K562 (cell line): ENCODE measurements at regions not wholly inside any gene's neighbourhood (a gene's known extent, or its start where the extent isn't known, plus 50 kb on each side); places are given as distances from the start of the nearest gene placed in this dataset.

Source experiments
- ATAC-seq: fragments of 200-7000 bp; cut with Tn5 transposase; 3 replicates; pipeline ENCODE4 v1.9.1; 2020; ENCODE audit warnings: moderate library complexity
- BruUV-seq: library from RNA; stranded (reverse); fragments of 400-500 nt; replicated peaks from 2 replicates; lab custom pipeline; 2021; lab: Mats Ljungman, UMichigan
- CTCF ChIA-PET: fragments of 300-600 bp; formaldehyde crosslinking; extraction: SDS; loops from one replicate; lab custom pipeline; 2021; ENCODE audit warnings: low intra/inter-chr PET ratio; lab: Yijun Ruan, JAX
- POLR2A ChIA-PET: fragments of 300-600, 350-650 bp; sonication (Branson Sonifier 250); formaldehyde crosslinking; extraction: SDS; loops from one replicate; lab custom pipeline; 2021; ENCODE audit warnings: antibody characterized with exemption, inconsistent platforms; lab: Yijun Ruan, JAX
- DNase-seq, 4 experiments: peaks; one replicate each; pipeline versions ENCODE4 v3.0.0 to v3.0.0-alpha.2; 2011 to 2018; ENCODE audit warnings: low spot score in 3 of 4, mixed read lengths in 3 of 4; ENCODE audit errors: extremely low read depth in 1 of 4
- FAIRE-seq: peaks from 2 replicates; lab custom pipeline; 2011; peaks lifted over from hg19 to GRCh38; lab: Jason Lieb, UNC
- H2AFZ ChIP-seq: 2 replicates; pipeline ENCODE4 v1.6.0; 2011; ENCODE audit warnings: low read depth, low read length, control low read depth, inconsistent platforms
- H3K27ac ChIP-seq: fragments of 200-600 bp; 3 replicates; pipeline ENCODE4 v1.8.0; 2011; ENCODE audit warnings: low read depth, mild to moderate bottlenecking, control low read depth, inconsistent platforms, low read length, moderate library complexity, mixed read lengths; ENCODE audit errors: extremely low read depth
- H3K27me3 ChIP-seq, 2 experiments: fragments of 300-600 bp in 1 of 2; 2 replicates in 1 of 2; 3 replicates in 1 of 2; pipeline versions ENCODE4 v1.6.0 to v1.8.0; 2011; ENCODE audit warnings: inconsistent platforms in 2 of 2, low read length in 2 of 2, mild to moderate bottlenecking in 1 of 2, mixed read lengths in 1 of 2, moderate library complexity in 1 of 2; ENCODE audit not compliant: control insufficient read depth in 2 of 2, insufficient read depth in 2 of 2
- H3K36me3 ChIP-seq: fragments of 300-600 bp; 3 replicates; pipeline ENCODE4 v1.8.0; 2011; ENCODE audit warnings: mild to moderate bottlenecking, low read length, inconsistent platforms; ENCODE audit not compliant: control insufficient read depth, insufficient read depth
- H3K4me1 ChIP-seq, 2 experiments: fragments of 200-600 bp in 1 of 2; replicated peaks in 1 of 2; 2 replicates in 1 of 2; 3 replicates in 1 of 2; pipeline versions ENCODE4 v1.5.1 to v1.8.0; 2011; ENCODE audit warnings: inconsistent platforms in 2 of 2, low read length in 2 of 2, mild to moderate bottlenecking in 1 of 2, mixed read lengths in 1 of 2, moderate library complexity in 1 of 2; ENCODE audit not compliant: control insufficient read depth in 2 of 2, insufficient read depth in 2 of 2
- H3K4me2 ChIP-seq: 2 replicates; pipeline ENCODE4 v1.6.1; 2011; ENCODE audit warnings: low read length, control low read depth, inconsistent platforms, mixed read lengths; ENCODE audit not compliant: insufficient read depth
- H3K4me3 ChIP-seq: fragments of 200-600 bp; sonication (generic), shearing (Covaris generic); 2 replicates; pipeline ENCODE4 v1.5.1; 2016; ENCODE audit warnings: control low read depth, inconsistent platforms
- H3K79me2 ChIP-seq: fragments of 200-600 bp; 3 replicates; pipeline ENCODE4 v1.8.0; 2011; ENCODE audit warnings: low read length, inconsistent platforms; ENCODE audit not compliant: control insufficient read depth, insufficient read depth
- H3K9ac ChIP-seq, 2 experiments: 2 replicates each; pipeline versions ENCODE4 v1.6.0 to v1.6.1; 2011; ENCODE audit warnings: low read depth in 2 of 2, low read length in 2 of 2, control low read depth in 1 of 2, inconsistent platforms in 1 of 2, mild to moderate bottlenecking in 1 of 2, mixed read lengths in 1 of 2; ENCODE audit not compliant: insufficient read depth in 1 of 2
- H3K9me1 ChIP-seq: one replicate; pipeline ENCODE4 v1.6.0; 2011; ENCODE audit warnings: inconsistent platforms, mild to moderate bottlenecking, low read length, moderate library complexity; ENCODE audit not compliant: control insufficient read depth, insufficient read depth
- H3K9me3 ChIP-seq: replicated peaks from 2 replicates; pipeline ENCODE4 v1.5.1; 2011; ENCODE audit warnings: low read depth, low read length, inconsistent platforms; ENCODE audit not compliant: control insufficient read depth, insufficient read depth
- H4K20me1 ChIP-seq: replicated peaks from 2 replicates; pipeline ENCODE4 v1.6.1; 2011; ENCODE audit warnings: low read length, inconsistent platforms, mixed read lengths; ENCODE audit not compliant: control insufficient read depth, insufficient read depth
- BMI1 ChIP-seq: fragments of 150-350 bp; IDR thresholded peaks from 2 replicates; pipeline ENCODE4 v1.6.1; 2014; ENCODE audit warnings: low read length
- FOXA1 ChIP-seq: fragments of 450-650 bp; IDR thresholded peaks from 2 replicates; pipeline ENCODE4 v1.6.1; 2016; ENCODE audit warnings: mild to moderate bottlenecking, borderline replicate concordance
- NCOA6 ChIP-seq: fragments of 450-650 bp; IDR thresholded peaks from 2 replicates; pipeline ENCODE4 v1.6.1; 2017; ENCODE audit warnings: mild to moderate bottlenecking
- SIX5 ChIP-seq, 2 experiments: IDR thresholded peaks; 2 replicates each; pipeline ENCODE4 v1.6.1; 2011; ENCODE audit warnings: low read length in 2 of 2, borderline replicate concordance in 1 of 2, low read depth in 1 of 2, mild to moderate bottlenecking in 1 of 2, moderate library complexity in 1 of 2; ENCODE audit not compliant: insufficient read depth in 1 of 2
- STAG1 ChIP-seq: sonication (generic); formaldehyde crosslinking; IDR thresholded peaks from 2 replicates; pipeline ENCODE4 v1.5.0; 2020; ENCODE audit warnings: missing genetic modification reagents, borderline replicate concordance
- ZBTB1 ChIP-seq: sonication (generic); formaldehyde crosslinking; IDR thresholded peaks from 2 replicates; pipeline ENCODE4 v1.8.1; 2023; ENCODE audit warnings: missing genetic modification reagents, low read depth, mild to moderate bottlenecking, borderline replicate concordance
- ZNF347 ChIP-seq: fragments of 450-650 bp; formaldehyde crosslinking; IDR thresholded peaks from 2 replicates; pipeline ENCODE4 v1.4.0; 2020; ENCODE audit warnings: low read depth, mild to moderate bottlenecking, moderate library complexity
- ZNF766 ChIP-seq: fragments of 200-800 bp; sonication (Bioruptor generic); conservative IDR thresholded peaks from 2 replicates; pipeline ENCODE4 v1.6.1; 2016; ENCODE audit warnings: missing genetic modification characterization, missing compliant biosample characterization
- in situ Hi-C: fragments of 300-500 bp; cut with MboI; formaldehyde crosslinking; loops from 4 replicates; pipeline ENCODE4 v1.15.0; 2018; ENCODE audit warnings: inconsistent platforms, mixed read lengths
- intact Hi-C: fragments of 100-400 bp; cut with micrococcal nuclease; formaldehyde crosslinking; loops from 2 replicates; pipeline ENCODE4 v1.14.2; 2022
- TF ChIP-seq, protein P1 (sequence below), 2 experiments: fragments of 450-650 bp; IDR thresholded peaks; 2 replicates each; pipeline ENCODE4 v1.6.1; 2016; ENCODE audit warnings: mild to moderate bottlenecking in 2 of 2, borderline replicate concordance in 1 of 2, low read depth in 1 of 2, moderate library complexity in 1 of 2
- TF ChIP-seq, protein P2 (sequence below): sonication (generic); formaldehyde crosslinking; IDR thresholded peaks from 2 replicates; pipeline ENCODE4 v1.8.1; 2023; ENCODE audit warnings: mild to moderate bottlenecking, missing genetic modification reagents, moderate library complexity
- TF ChIP-seq, protein P3 (sequence below): fragments of 250-450 bp; sonication (Bioruptor Pico); IDR thresholded peaks from 2 replicates; pipeline ENCODE4 v1.8.0; 2021; ENCODE audit warnings: mild to moderate bottlenecking, moderate library complexity

DNA sequence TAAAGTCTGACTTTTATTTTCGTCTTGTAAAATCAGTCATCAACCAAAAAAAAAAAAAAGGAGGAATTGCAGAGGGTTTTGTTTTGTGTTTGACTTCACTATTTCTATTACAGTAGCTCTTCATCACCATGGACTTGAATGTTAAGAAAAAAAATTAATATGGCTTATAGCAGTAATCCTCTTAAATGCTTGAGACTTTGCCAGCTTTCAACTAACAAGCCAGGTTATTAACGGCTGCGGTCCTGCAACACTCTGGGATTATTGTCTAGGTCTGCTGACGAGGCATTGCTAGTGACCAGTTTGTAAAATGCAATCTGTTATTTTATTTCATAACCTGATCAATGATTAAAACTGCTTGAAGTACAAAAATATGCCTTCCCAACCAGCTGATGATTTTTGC, 647.2 kb upstream of the KLHL1 start (continued):
- TF ChIP-seq SIX5 (IDR thresholded peaks at IDR 0.05; ENCODE audit: borderline replicate concordance in 1 of 2, insufficient read depth in 1 of 2, low read depth in 1 of 2, low read length in 2 of 2), result no peak

DNA sequence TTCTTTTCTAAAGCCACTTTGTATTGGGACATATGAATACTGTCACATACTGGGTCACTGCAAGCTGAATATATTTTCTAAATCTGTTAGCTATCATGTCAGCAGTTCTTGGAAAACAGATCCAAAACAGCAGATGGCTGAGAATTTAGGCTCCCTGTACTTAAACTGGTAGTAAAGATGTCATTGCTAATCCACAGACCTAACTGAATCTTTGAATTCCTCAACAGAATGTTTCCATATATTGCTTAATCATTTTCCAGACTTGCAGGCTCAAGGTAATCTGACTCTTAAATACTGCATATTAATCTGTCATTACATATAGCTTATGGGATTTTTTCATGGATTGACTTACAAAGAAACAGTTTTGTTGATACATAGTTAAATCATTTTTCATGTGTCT, 639.0 kb upstream of the KLHL1 start:
- intact Hi-C loops (no loop called here), in situ Hi-C loops (no loop called here)
- ChIA-PET CTCF (no interaction called here), POLR2A (no interaction called here)
- no peaks in the 10 kb centered on the region for H4K20me1 ChIP-seq
- no peaks in the 10 kb centered on the region for H3K79me2 ChIP-seq
- DNase-seq, result no peak
- ATAC-seq, result no peak
- no peaks in the 10 kb centered on the region for H3K36me3 ChIP-seq
- no peak for FAIRE-seq
- no peaks in the 10 kb centered on the region for H3K9me1 ChIP-seq
- no TSS peak for BruUV-seq
- no peak overlapping the region for H3K4me2 ChIP-seq
- no peak overlapping the region for H3K9ac ChIP-seq
- no peaks in the 10 kb centered on the region; the same call in 1 of the 2 replicates for H3K9me3 ChIP-seq
- no peak overlapping the region for H3K27ac ChIP-seq
- no peak overlapping the region for H3K4me3 ChIP-seq
- no peaks in the 10 kb centered on the region for H3K4me1 ChIP-seq
- no peaks in the 10 kb centered on the region for H3K27me3 ChIP-seq
- no peak overlapping the region for H2AFZ ChIP-seq
- TF ChIP-seq, protein P1, sequence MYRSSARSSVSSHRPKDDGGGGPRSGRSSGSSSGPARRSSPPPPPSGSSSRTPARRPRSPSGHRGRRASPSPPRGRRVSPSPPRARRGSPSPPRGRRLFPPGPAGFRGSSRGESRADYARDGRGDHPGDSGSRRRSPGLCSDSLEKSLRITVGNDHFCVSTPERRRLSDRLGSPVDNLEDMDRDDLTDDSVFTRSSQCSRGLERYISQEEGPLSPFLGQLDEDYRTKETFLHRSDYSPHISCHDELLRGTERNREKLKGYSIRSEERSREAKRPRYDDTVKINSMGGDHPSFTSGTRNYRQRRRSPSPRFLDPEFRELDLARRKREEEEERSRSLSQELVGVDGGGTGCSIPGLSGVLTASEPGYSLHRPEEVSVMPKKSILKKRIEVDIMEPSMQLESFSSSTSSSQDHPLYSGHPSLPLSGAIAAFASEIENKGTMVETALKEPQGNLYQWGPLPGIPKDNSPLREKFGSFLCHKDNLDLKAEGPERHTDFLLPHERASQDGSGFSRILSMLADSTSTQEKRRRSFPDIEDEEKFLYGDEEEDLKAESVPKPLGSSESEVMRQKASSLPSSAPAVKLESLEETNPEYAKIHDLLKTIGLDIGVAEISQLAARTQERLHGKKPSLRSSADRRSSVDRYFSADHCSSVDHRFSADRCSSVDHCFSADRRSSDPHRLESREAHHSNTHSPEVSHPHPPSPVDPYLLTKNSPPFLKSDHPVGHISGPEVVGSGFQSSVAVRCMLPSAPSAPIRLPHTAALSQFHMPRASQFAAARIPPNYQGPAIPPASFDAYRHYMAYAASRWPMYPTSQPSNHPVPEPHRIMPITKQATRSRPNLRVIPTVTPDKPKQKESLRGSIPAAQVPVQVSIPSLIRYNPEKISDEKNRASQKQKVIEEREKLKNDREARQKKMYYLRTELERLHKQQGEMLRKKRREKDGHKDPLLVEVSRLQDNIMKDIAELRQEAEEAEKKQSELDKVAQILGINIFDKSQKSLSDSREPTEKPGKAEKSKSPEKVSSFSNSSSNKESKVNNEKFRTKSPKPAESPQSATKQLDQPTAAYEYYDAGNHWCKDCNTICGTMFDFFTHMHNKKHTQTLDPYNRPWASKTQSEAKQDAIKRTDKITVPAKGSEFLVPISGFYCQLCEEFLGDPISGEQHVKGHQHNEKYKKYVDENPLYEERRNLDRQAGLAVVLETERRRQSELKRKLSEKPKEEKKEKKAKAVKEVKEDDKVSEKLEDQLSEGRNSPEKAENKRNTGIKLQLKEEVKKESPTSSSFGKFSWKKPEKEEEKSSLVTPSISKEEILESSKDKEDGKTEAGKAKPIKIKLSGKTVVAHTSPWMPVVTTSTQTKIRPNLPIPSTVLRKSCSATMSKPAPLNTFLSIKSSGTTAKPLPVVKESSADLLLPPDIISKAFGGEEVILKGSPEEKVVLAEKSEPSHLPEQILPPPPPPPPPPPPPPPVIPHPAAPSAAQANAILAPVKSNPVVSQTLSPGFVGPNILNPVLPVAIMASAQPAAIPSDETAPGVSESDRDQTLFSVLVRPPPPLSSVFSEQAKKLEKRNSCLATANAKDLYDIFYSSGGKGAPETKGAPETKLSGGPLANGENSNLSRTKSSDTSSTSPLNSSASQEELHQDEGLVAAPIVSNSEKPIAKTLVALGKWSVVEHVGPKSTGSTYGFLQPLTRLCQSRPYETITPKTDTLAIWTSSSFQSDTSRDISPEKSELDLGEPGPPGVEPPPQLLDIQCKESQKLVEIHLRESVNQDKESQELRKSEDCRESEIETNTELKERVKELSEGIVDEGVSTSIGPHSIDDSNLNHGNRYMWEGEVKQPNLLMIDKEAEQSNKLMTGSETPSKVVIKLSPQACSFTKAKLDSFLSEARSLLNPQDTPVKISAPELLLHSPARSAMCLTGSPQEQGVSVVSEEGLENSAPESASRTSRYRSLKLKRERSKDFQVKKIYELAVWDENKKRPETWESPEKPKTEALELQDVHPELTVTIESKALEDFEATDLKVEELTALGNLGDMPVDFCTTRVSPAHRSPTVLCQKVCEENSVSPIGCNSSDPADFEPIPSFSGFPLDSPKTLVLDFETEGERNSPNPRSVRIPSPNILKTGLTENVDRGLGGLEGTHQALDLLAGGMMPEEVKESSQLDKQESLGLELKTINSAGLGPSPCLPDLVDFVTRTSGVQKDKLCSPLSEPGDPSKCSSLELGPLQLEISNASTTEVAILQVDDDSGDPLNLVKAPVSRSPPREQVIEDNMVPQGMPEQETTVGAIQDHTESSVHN (IDR thresholded peaks at IDR 0.05; ENCODE audit: borderline replicate concordance in 1 of 2, low read depth in 1 of 2), result no peak
- TF ChIP-seq FOXA1, result no peak
- no peak for TF ChIP-seq ZBTB1 (CRISPR knock-in tag)
- no peak for TF ChIP-seq ZNF766 (CRISPR knock-in tag)
- TF ChIP-seq NCOA6, result no peak
- TF ChIP-seq, protein P2, sequence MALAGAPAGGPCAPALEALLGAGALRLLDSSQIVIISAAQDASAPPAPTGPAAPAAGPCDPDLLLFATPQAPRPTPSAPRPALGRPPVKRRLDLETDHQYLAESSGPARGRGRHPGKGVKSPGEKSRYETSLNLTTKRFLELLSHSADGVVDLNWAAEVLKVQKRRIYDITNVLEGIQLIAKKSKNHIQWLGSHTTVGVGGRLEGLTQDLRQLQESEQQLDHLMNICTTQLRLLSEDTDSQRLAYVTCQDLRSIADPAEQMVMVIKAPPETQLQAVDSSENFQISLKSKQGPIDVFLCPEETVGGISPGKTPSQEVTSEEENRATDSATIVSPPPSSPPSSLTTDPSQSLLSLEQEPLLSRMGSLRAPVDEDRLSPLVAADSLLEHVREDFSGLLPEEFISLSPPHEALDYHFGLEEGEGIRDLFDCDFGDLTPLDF (CRISPR knock-in tag), result no peak
- no peak for TF ChIP-seq BMI1
- no peak for TF ChIP-seq STAG1
- TF ChIP-seq ZNF347, result no peak
- TF ChIP-seq, protein P3, sequence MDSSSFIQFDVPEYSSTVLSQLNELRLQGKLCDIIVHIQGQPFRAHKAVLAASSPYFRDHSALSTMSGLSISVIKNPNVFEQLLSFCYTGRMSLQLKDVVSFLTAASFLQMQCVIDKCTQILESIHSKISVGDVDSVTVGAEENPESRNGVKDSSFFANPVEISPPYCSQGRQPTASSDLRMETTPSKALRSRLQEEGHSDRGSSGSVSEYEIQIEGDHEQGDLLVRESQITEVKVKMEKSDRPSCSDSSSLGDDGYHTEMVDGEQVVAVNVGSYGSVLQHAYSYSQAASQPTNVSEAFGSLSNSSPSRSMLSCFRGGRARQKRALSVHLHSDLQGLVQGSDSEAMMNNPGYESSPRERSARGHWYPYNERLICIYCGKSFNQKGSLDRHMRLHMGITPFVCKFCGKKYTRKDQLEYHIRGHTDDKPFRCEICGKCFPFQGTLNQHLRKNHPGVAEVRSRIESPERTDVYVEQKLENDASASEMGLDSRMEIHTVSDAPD (CRISPR knock-in tag), result no peak
